Astrocyte (in vitro differentiated cells and primary cell): ENCODE measurements at regions not wholly inside any gene's neighbourhood (a gene's known extent, or its start where the extent isn't known, plus 50 kb on each side); places are given as distances from the start of the nearest gene placed in this dataset.

ENCODE experiments used
- DNase-seq: peaks from one replicate; pipeline ENCODE4 v3.0.0-alpha.2; 2010; ENCODE audit warnings: low read depth
- FAIRE-seq: peaks from 2 replicates; lab custom pipeline; 2011; peaks lifted over from hg19 to GRCh38; lab: Jason Lieb, UNC
- H2AFZ ChIP-seq: 2 replicates; pipeline ENCODE4 v1.6.0; 2012; ENCODE audit warnings: low read depth, low read length, inconsistent platforms
- H3K27ac ChIP-seq: 2 replicates; pipeline ENCODE4 v1.5.1; 2011; ENCODE audit warnings: low read depth, low read length, inconsistent platforms
- H3K27me3 ChIP-seq: 2 replicates; pipeline ENCODE4 v1.6.0; 2011; ENCODE audit warnings: low read length, inconsistent platforms; ENCODE audit not compliant: insufficient read depth
- H3K36me3 ChIP-seq: 2 replicates; pipeline ENCODE4 v1.5.1; 2011; ENCODE audit warnings: low read length, inconsistent platforms; ENCODE audit not compliant: insufficient read depth
- H3K4me1 ChIP-seq: 2 replicates; pipeline ENCODE4 v1.5.1; 2011; ENCODE audit warnings: low read length, inconsistent platforms; ENCODE audit not compliant: insufficient read depth
- H3K4me2 ChIP-seq: 2 replicates; pipeline ENCODE4 v1.6.0; 2012; ENCODE audit warnings: low read length, inconsistent platforms
- H3K4me3 ChIP-seq: 2 replicates; pipeline ENCODE4 v1.5.1; 2011; ENCODE audit warnings: low read depth, mild to moderate bottlenecking, low read length, inconsistent platforms; ENCODE audit not compliant: insufficient read depth
- H3K79me2 ChIP-seq: 2 replicates; pipeline ENCODE4 v1.6.0; 2012; ENCODE audit warnings: mild to moderate bottlenecking, low read length, inconsistent platforms; ENCODE audit not compliant: insufficient read depth
- H3K9ac ChIP-seq: 2 replicates; pipeline ENCODE4 v1.6.0; 2012; ENCODE audit warnings: mild to moderate bottlenecking, low read length, inconsistent platforms
- H3K9me3 ChIP-seq: 2 replicates; pipeline ENCODE4 v1.5.1; 2012; ENCODE audit warnings: low read depth, mild to moderate bottlenecking, low read length, inconsistent platforms; ENCODE audit not compliant: insufficient read depth
- H4K20me1 ChIP-seq: 2 replicates; pipeline ENCODE4 v1.6.0; 2012; ENCODE audit warnings: low read length, inconsistent platforms; ENCODE audit not compliant: insufficient read depth
- H3K27ac Mint-ChIP-seq: one replicate; pipeline ENCODE4 v1.8.0; 2021; ENCODE audit warnings: mild to moderate bottlenecking, mixed read lengths; ENCODE audit not compliant: unreplicated experiment
- H3K27me3 Mint-ChIP-seq: one replicate; pipeline ENCODE4 v1.8.0; 2021; ENCODE audit warnings: low read depth, mixed read lengths; ENCODE audit not compliant: unreplicated experiment
- H3K36me3 Mint-ChIP-seq: one replicate; pipeline ENCODE4 v1.8.0; 2021; ENCODE audit warnings: low read depth, mixed read lengths; ENCODE audit not compliant: unreplicated experiment
- H3K4me1 Mint-ChIP-seq: one replicate; pipeline ENCODE4 v1.8.0; 2021; ENCODE audit warnings: low read depth, mixed read lengths; ENCODE audit not compliant: unreplicated experiment
- H3K4me3 Mint-ChIP-seq: one replicate; pipeline ENCODE4 v1.8.0; 2021; ENCODE audit warnings: mild to moderate bottlenecking, moderate library complexity, mixed read lengths; ENCODE audit not compliant: unreplicated experiment
- H3K9me3 Mint-ChIP-seq: one replicate; pipeline ENCODE4 v1.8.0; 2021; ENCODE audit warnings: mild to moderate bottlenecking, mixed read lengths; ENCODE audit not compliant: unreplicated experiment
- CTCF ChIP-seq: IDR thresholded peaks from 2 replicates; pipeline ENCODE4 v1.5.1; 2011; ENCODE audit warnings: low read depth, mild to moderate bottlenecking, inconsistent platforms, low read length, moderate library complexity; ENCODE audit not compliant: insufficient read depth
- EZH2 ChIP-seq: IDR thresholded peaks from 2 replicates; pipeline ENCODE4 v1.6.1; 2012; ENCODE audit warnings: mild to moderate bottlenecking, low read length, inconsistent platforms; ENCODE audit not compliant: insufficient read depth

- Histone ChIP-seq H3K79me2 (no peaks in the 10 kb centered on the region), H3K4me2 (no peak overlapping the region), H3K9ac (no peak overlapping the region), H3K4me3 (no peak overlapping the region), H3K27ac (no peak overlapping the region), H2AFZ (no peak overlapping the region), H3K36me3 (no peaks in the 10 kb centered on the region), H3K9me3 (no peaks in the 10 kb centered on the region), H3K27me3 (no peaks in the 10 kb centered on the region), H3K4me1 (no peaks in the 10 kb centered on the region), H4K20me1 (no peaks in the 10 kb centered on the region)
- TF ChIP-seq EZH2: no peak
- TF ChIP-seq CTCF: no peak
- no peak for DNase-seq
- no peak overlapping the region for H3K4me3 Mint-ChIP-seq
- H3K36me3 Mint-ChIP-seq: peaks cover 1% of the 10 kb centered on the region
- peaks cover 9% of the 10 kb centered on the region for H3K4me1 Mint-ChIP-seq
- no peaks in the 10 kb centered on the region for H3K27me3 Mint-ChIP-seq
- peaks cover 3% of the 10 kb centered on the region for H3K9me3 Mint-ChIP-seq
- H3K27ac Mint-ChIP-seq: no peak overlapping the region
- FAIRE-seq: no peak
Measured at GRCh38 chr5:125301711-125302110, 555.3 kb upstream of the ZNF608 start.

- Histone ChIP-seq H3K4me1 (no peaks in the 10 kb centered on the region), H3K79me2 (no peaks in the 10 kb centered on the region), H3K9ac (no peak overlapping the region), H3K27ac (no peak overlapping the region), H3K27me3 (no peaks in the 10 kb centered on the region), H3K9me3 (no peaks in the 10 kb centered on the region), H3K4me3 (no peak overlapping the region), H3K4me2 (no peak overlapping the region), H2AFZ (no peak overlapping the region), H3K36me3 (no peaks in the 10 kb centered on the region), H4K20me1 (no peaks in the 10 kb centered on the region)
- H3K27ac Mint-ChIP-seq: no peak overlapping the region
- no peaks in the 10 kb centered on the region for H3K27me3 Mint-ChIP-seq
- H3K4me3 Mint-ChIP-seq: no peak overlapping the region
- peaks cover 9% of the 10 kb centered on the region for H3K4me1 Mint-ChIP-seq
- FAIRE-seq (no peak), DNase-seq (no peak)
- peaks cover 1% of the 10 kb centered on the region for H3K36me3 Mint-ChIP-seq
- TF ChIP-seq CTCF: no peak
- TF ChIP-seq EZH2: no peak
- H3K9me3 Mint-ChIP-seq: peaks cover 4% of the 10 kb centered on the region
Measured at GRCh38 chr5:125302577-125302976, 556.1 kb upstream of the ZNF608 start.

- no peak for TF ChIP-seq EZH2
- TF ChIP-seq CTCF: no peak
- peaks cover 8% of the 10 kb centered on the region for H3K4me1 Mint-ChIP-seq
- H3K9me3 Mint-ChIP-seq: peaks cover 5% of the 10 kb centered on the region
- Histone ChIP-seq H3K9ac (no peak overlapping the region), H2AFZ (no peak overlapping the region), H3K36me3 (no peaks in the 10 kb centered on the region), H3K79me2 (no peaks in the 10 kb centered on the region), H3K27ac (no peak overlapping the region), H4K20me1 (no peaks in the 10 kb centered on the region), H3K4me2 (no peak overlapping the region), H3K4me1 (peaks cover 6% of the 10 kb centered on the region), H3K27me3 (no peaks in the 10 kb centered on the region), H3K4me3 (no peak overlapping the region), H3K9me3 (no peaks in the 10 kb centered on the region)
- peaks cover 1% of the 10 kb centered on the region for H3K36me3 Mint-ChIP-seq
- no peak for FAIRE-seq
- no peak overlapping the region for H3K27ac Mint-ChIP-seq
- H3K27me3 Mint-ChIP-seq: no peaks in the 10 kb centered on the region
- H3K4me3 Mint-ChIP-seq: no peak overlapping the region
- DNase-seq: no peak
Measured at GRCh38 chr5:125306741-125307140, 560.3 kb upstream of the ZNF608 start.
